AG09309 (cell line): ENCODE measurements at regions not wholly inside any gene's neighbourhood (a gene's known extent, or its start where the extent isn't known, plus 50 kb on each side); places are given as distances from the start of the nearest gene placed in this dataset.

Source experiments
- DNase-seq: peaks from one replicate; pipeline ENCODE4 v3.0.0-alpha.2; 2010; ENCODE audit warnings: low read depth
- H3K4me3 ChIP-seq: 2 replicates; pipeline ENCODE4 v1.5.1; 2011; ENCODE audit warnings: mild to moderate bottlenecking, low read depth, low read length, moderate library complexity; ENCODE audit not compliant: control insufficient read depth
- CTCF ChIP-seq: IDR thresholded peaks from 2 replicates; pipeline ENCODE4 v1.5.1; 2011; ENCODE audit warnings: mild to moderate bottlenecking, low read depth, low read length, inconsistent platforms; ENCODE audit not compliant: insufficient read depth, control insufficient read depth; ENCODE audit errors: missing control alignments

DNA sequence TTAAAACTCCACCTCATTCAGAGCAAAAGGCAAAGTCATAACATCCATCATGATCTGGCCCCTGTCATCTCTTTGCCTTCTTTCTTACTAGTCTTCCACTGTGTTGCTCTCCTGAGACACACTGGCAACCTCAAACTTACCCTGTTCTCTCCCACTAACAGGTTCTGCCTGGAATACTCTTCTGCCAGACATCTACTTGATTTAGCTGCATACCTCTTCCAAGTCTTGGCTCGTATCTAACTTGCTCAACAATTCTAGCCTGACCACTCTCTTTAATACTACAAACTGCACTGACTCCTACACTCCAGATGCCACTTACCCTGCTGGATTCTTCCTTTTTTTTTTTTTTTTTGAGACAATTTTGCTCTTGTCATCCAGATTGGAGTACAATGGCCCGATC is 167.0 kb upstream of the MTPN start:
- no peak overlapping the region for H3K4me3 ChIP-seq
- no peak for DNase-seq
- no peak for TF ChIP-seq CTCF

DNA sequence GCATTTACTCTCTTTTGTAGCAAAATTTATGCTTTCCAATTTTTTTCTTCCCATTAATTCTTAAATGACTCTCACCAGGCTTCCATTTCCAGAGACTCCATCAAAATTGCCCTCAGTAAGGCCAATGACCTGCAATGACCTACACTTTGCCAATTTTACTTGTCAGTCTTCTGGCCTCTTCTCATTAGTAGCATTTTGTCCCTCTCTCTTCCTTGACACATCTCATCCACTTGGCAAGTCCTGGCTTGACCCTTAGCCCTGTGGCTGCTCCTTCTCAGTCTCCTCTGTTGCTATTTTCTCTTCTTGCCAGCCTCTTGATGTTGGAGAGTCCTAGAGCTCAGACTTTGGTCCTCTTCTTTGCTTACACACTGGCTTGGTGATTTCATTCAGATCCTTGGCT is 166.1 kb upstream of the MTPN start:
- no peak for TF ChIP-seq CTCF
- no peak for DNase-seq
- no peak overlapping the region for H3K4me3 ChIP-seq

- no peak overlapping the region for H3K4me3 ChIP-seq
- DNase-seq: no peak
- TF ChIP-seq CTCF: no peak
These were observed 165.4 kb upstream of the MTPN start for GRCh38 chr7:136142583-136142982.

- H3K4me3 ChIP-seq: no peak overlapping the region
- DNase-seq: no peak
- TF ChIP-seq CTCF: no peak
These were observed 163.3 kb upstream of the MTPN start for GRCh38 chr7:136140469-136140868.

DNA sequence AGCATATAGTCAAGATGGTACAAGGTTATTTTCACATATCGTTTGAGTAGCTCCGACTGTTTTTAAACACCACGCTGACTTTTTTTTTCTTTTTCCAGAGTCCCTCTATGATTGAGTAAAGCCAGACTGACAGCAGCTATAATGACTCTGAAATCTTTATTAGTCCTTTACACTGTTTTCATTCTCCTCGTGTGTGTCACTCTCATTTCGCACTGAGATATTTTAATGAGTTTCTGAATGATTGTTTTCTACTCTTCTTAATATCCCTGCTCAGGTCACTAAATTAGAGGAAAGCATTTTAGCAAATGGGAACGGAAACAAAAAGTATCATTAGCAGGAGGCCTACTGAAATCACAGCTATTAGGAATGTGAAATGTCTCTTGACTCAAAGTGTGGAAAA is 162.3 kb upstream of the MTPN start:
- TF ChIP-seq CTCF: no peak
- no peak overlapping the region for H3K4me3 ChIP-seq
- no peak for DNase-seq

DNA sequence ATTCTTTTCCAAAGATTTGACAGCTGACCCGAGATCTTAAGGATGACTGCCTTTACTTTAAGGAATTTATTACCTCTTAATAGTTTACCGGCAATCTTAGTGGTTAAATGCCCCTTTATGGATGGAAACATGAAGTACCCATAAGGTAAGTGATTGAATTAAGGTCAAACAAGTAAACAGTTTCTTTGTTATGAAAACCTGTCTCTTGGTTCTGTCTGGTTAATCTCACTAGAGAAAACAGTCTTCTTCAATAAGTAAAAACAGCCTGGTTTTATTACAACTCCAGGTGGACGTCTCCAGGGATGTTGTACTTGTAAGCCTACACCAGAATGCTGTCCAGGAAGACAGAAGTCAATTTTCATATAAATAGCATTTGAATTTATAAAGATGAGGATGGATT is 161.8 kb upstream of the MTPN start:
- no peak for DNase-seq
- no peak overlapping the region for H3K4me3 ChIP-seq
- TF ChIP-seq CTCF: no peak

- no peak overlapping the region for H3K4me3 ChIP-seq
- TF ChIP-seq CTCF: no peak
- DNase-seq: no peak
These were observed 159.8 kb upstream of the MTPN start for GRCh38 chr7:136136906-136137454.
